Left cardiac atrium (tissue), 4 donors: ENCODE measurements at regions not wholly inside any gene's neighbourhood (a gene's known extent, or its start where the extent isn't known, plus 50 kb on each side); places are given as distances from the start of the nearest gene placed in this dataset.
"Not testable (repeated sequence)": the region's sequence is repeated elsewhere in the genome, so short reads cannot be mapped to it uniquely, and the experiment has no call there.

Source experiments
- ATAC-seq, 2 donors: fragments of 200-7000 bp; cut with Tn5 transposase; one replicate each; pipeline ENCODE4 v1.9.1; 2020; ENCODE audit warnings: mild to moderate bottlenecking in 2 of 2, moderate library complexity in 2 of 2
- DNase-seq: peaks from one replicate; pipeline ENCODE4 v3.0.0-alpha.2; 2020
- intact Hi-C, 2 donors: fragments of 100-400 bp; cut with DNase I; formaldehyde crosslinking; loops; one replicate each; pipeline versions ENCODE4 v1.14.1 to v1.15.1; 2022 to 2023
- donor health status: DM: no; HTN: yes; CAD: no.
- donor health status: DM: no; HTN: yes; CAD: no; lungs with severe emphysema.
- donor health status: DM: yes; HTN: yes; CAD: no.
- donor health status: Dilated cardiomyopathy.

DNA sequence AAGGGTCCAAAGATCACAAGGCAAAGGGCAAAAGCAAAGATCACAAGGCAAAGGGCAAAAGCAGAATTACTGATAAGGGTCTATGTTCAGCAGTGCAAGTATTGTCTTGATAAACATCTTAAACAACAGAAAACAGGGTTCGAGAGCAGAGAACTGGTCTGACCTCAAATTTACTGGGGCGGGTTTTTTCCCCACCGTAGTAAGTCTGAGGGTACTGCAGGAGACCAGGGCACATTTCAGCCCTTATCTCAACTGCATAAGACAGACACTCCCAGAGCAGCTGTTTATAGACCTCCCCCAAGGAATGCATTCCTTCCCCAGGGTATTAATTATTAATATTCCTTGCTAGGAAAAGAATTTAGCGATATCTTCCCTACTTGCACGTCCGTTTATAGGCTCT, 61.3 kb downstream of the ZNF860 start:
- intact Hi-C loops: loop anchor here in 1 of 2 donors (10.0 kb wide), 1 partner anchor 62 kb away; the partner anchor contains the start of gene GPD1L
- not testable (repeated sequence) for DNase-seq, ATAC-seq

DNA sequence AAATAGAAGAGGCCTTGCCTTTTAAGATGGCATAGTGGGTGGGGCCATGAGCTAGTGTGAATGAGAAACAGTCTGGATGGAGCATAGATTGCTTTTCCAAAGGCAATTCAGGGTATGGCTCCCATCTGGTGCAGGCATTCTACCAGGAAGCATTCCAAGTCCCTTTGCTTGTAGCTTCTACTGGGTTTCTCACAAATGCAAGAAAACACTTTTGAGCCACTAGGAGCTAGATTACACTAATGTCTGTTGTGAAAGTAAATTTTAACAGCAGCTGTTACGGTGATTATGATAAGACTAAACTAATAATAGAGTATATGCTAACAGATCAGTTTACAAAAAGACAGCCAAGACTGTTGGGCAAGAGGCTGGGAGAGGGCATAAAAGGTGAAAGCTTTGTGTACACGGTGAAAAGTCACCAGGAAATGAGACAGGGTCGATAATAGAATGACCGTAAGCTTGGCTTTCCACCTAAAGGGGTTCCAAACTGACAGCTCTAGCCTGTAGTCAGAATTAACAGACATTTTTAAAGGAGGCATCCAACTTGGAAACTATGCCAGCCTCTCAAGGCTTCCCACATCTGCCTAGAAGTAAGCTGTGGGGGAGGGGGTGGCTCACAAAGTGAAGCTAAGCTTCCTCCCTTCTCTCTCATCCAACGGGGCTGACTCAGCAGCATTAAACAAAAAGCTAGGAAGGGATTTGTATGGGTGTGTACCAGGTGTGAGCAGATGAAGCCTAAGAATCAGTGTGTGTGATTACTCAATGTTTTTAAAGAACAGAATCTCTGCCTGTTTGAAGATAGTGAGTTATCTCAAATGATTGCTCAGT, 61.1 kb upstream of the GPD1L start:
- peak; percentile 49 for DNase-seq
- intact Hi-C loops: loop anchor here in 1 of 2 donors (10.0 kb wide), 1 partner anchor 59 kb away; the partner anchor contains the start of gene GPD1L
- ATAC-seq: peak; percentile 85 to 95

- intact Hi-C loops: loop anchor here in 1 of 2 donors (10.0 kb wide), 1 partner anchor 59 kb away; the partner anchor contains the start of gene GPD1L
- DNase-seq: no peak
- no peak for ATAC-seq
Measured at GRCh38 chr3:32046102-32046501, 60.3 kb upstream of the GPD1L start.

GRCh38 chr3:32048487-32049182, 57.8 kb upstream of the GPD1L start:
- DNase-seq (no peak), ATAC-seq (no peak)
- intact Hi-C loops: loop anchor here in 1 of 2 donors (10.0 kb wide), 1 partner anchor 56 kb away; the partner anchor contains the start of gene GPD1L

- no peak for DNase-seq
- ATAC-seq: no peak
- intact Hi-C loops: loop anchor here in 1 of 2 donors (10.0 kb wide), 1 partner anchor 55 kb away; the partner anchor contains the start of gene GPD1L
Measured at GRCh38 chr3:32049916-32050315, 56.5 kb upstream of the GPD1L start.

DNA sequence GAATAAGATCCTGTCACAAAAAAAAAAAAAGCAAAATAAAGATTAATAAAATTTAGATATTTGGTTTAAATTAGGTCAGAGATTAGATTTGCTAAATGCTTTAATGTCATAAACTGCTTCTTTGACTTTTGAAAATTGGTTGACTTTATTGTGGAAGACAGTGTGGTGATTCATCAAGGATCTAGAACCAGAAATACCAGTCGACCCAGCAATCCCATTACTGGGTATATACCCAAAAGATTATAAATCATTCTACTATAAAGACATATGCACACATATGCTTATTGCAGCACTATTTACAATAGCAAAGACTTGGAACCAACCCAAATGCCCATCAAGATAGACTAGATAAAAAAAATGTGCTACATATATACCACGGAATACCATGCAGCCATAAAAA, 54.2 kb upstream of the GPD1L start:
- intact Hi-C loops, DNase-seq, ATAC-seq: not testable (repeated sequence)

- DNase-seq, intact Hi-C loops, ATAC-seq: not testable (repeated sequence)
Measured at GRCh38 chr3:32052851-32053250, 53.6 kb upstream of the GPD1L start.

- intact Hi-C loops: no loop called here
- DNase-seq: no peak
- no peak for ATAC-seq
Measured at GRCh38 chr3:32056559-32057290, 49.7 kb upstream of the GPD1L start.
